ENCODE measurements at regions not wholly inside any gene's neighbourhood (a gene's known extent, or its start where the extent isn't known, plus 50 kb on each side); places are given as distances from the start of the nearest gene placed in this dataset.

DNA sequence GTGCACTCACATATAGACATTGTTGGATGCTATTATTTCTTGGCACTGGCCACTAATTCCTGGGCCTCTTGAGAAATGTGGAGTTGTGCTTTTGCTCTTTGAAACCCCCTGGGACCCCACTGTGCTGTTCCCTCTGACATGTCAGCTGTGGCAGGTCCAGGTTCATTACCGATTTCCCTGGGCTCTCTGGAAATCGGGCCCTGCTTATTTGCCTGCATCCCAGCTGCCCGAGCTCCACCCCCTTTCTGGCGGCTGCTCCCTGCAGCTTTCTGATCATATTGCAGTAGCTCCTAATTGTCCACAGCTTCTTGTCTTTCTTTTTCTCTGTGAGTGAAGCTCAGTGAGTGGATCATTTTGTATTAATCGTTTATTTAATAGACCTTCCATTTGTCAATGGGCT, 183.7 kb upstream of the FAM78B start:
- TF ChIP-seq, protein P1, sequence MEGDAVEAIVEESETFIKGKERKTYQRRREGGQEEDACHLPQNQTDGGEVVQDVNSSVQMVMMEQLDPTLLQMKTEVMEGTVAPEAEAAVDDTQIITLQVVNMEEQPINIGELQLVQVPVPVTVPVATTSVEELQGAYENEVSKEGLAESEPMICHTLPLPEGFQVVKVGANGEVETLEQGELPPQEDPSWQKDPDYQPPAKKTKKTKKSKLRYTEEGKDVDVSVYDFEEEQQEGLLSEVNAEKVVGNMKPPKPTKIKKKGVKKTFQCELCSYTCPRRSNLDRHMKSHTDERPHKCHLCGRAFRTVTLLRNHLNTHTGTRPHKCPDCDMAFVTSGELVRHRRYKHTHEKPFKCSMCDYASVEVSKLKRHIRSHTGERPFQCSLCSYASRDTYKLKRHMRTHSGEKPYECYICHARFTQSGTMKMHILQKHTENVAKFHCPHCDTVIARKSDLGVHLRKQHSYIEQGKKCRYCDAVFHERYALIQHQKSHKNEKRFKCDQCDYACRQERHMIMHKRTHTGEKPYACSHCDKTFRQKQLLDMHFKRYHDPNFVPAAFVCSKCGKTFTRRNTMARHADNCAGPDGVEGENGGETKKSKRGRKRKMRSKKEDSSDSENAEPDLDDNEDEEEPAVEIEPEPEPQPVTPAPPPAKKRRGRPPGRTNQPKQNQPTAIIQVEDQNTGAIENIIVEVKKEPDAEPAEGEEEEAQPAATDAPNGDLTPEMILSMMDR (IDR thresholded peaks at IDR 0.05; ENCODE audit: low read depth, low read length, missing control alignments): no peak
- in situ Hi-C loops (cut with HindIII; ENCODE audit: low sequenced_read_pairs): no loop called here
- DNase-seq (ENCODE audit: low read depth): no peak
- no peak overlapping the region for H3K4me3 ChIP-seq (ENCODE audit: low read depth, low read length)

- in situ Hi-C loops (cut with HindIII; ENCODE audit: low sequenced_read_pairs): no loop called here
- DNase-seq (ENCODE audit: low read depth): no peak
- H3K4me3 ChIP-seq (ENCODE audit: low read depth, low read length): no peak overlapping the region
- TF ChIP-seq, protein P1 (IDR thresholded peaks at IDR 0.05; ENCODE audit: low read depth, low read length, missing control alignments): no peak
These were observed 184.9 kb upstream of the FAM78B start for GRCh38 chr1:166351676-166352075.

DNA sequence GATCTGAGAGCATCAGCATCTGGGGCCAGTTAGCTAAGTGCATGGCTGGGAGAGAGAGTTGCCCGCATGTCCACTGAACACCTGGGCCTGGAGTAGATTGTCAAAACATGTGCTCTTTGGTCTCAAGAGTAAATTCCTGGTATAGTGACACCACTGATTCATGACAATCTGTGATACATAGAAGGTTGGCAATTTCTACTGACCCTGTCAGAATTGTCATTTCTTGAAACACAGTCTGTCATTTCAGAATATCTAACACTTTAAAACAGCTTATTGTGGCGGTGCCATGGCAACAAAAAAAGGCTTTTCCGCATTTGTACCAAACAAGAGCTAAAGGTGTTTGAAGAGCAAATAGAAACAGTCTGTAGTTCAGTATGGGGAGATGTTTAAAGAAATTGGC, 186.4 kb upstream of the FAM78B start:
- TF ChIP-seq, protein P1 (IDR thresholded peaks at IDR 0.05; ENCODE audit: low read depth, low read length, missing control alignments): no peak
- H3K4me3 ChIP-seq (ENCODE audit: low read depth, low read length): no peak overlapping the region
- in situ Hi-C loops (cut with HindIII; ENCODE audit: low sequenced_read_pairs): no loop called here
- DNase-seq (ENCODE audit: low read depth): no peak

DNA sequence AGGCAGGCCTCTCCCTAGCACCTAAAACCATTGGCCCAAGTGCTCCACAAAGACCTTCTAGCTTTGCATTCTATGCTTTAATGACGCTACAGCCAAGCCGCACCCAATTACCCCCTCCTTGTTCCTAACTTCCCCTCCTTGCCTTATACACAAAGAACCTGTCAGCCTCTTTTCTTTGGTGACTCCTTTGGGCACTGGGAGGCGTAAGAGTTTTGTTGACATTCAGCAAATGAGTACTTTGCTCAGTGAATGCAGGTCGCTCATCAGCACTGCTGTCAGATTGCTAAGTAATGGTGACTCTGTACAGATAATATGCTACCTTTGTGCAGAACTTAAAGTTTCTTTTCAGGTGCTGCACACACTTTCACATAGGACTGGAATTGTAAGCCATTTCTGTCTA, 187.6 kb upstream of the FAM78B start:
- TF ChIP-seq, protein P1 (IDR thresholded peaks at IDR 0.05; ENCODE audit: low read depth, low read length, missing control alignments): no peak
- DNase-seq (ENCODE audit: low read depth): no peak
- in situ Hi-C loops (cut with HindIII; ENCODE audit: low sequenced_read_pairs): no loop called here
- H3K4me3 ChIP-seq (ENCODE audit: low read depth, low read length): no peak overlapping the region

- TF ChIP-seq, protein P1 (IDR thresholded peaks at IDR 0.05; ENCODE audit: low read depth, low read length, missing control alignments): no peak
- in situ Hi-C loops (cut with HindIII; ENCODE audit: low sequenced_read_pairs): no loop called here
- no peak for DNase-seq (ENCODE audit: low read depth)
- H3K4me3 ChIP-seq (ENCODE audit: low read depth, low read length): no peak overlapping the region
These were observed 198.3 kb upstream of the FAM78B start for GRCh38 chr1:166365081-166365480.

GRCh38 chr1:166368030-166368429, 201.2 kb upstream of the FAM78B start:
- in situ Hi-C loops (cut with HindIII; ENCODE audit: low sequenced_read_pairs): no loop called here

More at GRCh38 chr1:166368030-166368429, 201.2 kb upstream of the FAM78B start:
- DNase-seq (ENCODE audit: low read depth): no peak
- TF ChIP-seq, protein P1 (IDR thresholded peaks at IDR 0.05; ENCODE audit: low read depth, low read length, missing control alignments): no peak
- H3K4me3 ChIP-seq (ENCODE audit: low read depth, low read length): no peak overlapping the region
